Adrenal gland (tissue), 9 donors: ENCODE measurements at regions not wholly inside any gene's neighbourhood (a gene's known extent, or its start where the extent isn't known, plus 50 kb on each side); places are given as distances from the start of the nearest gene placed in this dataset.

Experiments used
- DNase-seq, 7 donors: peaks; one replicate each; pipeline ENCODE4 v3.0.0-alpha.2; 2019 to 2020
- H3K27ac ChIP-seq, 5 donors: fragments of 200-600 bp; sonication (generic) in 4 of 5; 1 replicate in 3 of 5; 2 replicates in 2 of 5; pipeline versions ENCODE4 v1.5.1 to v1.8.0; 2016 to 2020; ENCODE audit warnings: mild to moderate bottlenecking in 1 of 5
- H3K27me3 ChIP-seq: fragments of 200-600 bp; 2 replicates; pipeline ENCODE4 v1.8.0; 2021
- H3K36me3 ChIP-seq, 2 donors: fragments of 200-600 bp; replicated peaks in 1 of 2; 1 replicate in 1 of 2; 2 replicates in 1 of 2; pipeline versions ENCODE4 v1.5.1 to v1.8.0; 2018 to 2022
- H3K4me1 ChIP-seq, 2 donors: fragments of 200-600 bp; replicated peaks in 1 of 2; 1 replicate in 1 of 2; 2 replicates in 1 of 2; pipeline versions ENCODE4 v1.5.1 to v1.8.0; 2018 to 2021
- H3K4me3 ChIP-seq, 4 donors: fragments of 200-600 bp; sonication (generic) in 3 of 4; one replicate each; pipeline ENCODE4 v1.5.1; 2016 to 2018
- H3K9me3 ChIP-seq, 3 donors: fragments of 200-600 bp; sonication (generic) in 1 of 3; replicated peaks in 1 of 3; 1 replicate in 2 of 3; 2 replicates in 1 of 3; pipeline versions ENCODE4 v1.5.1 to v1.8.0; 2016 to 2021
- CTCF ChIP-seq, 6 experiments: fragments of 450-650 bp in 4 of 6; fragments of 200-600 bp in 2 of 6; sonication (generic) in 1 of 6; IDR thresholded peaks; 1 replicate in 5 of 6; 2 replicates in 1 of 6; pipeline versions ENCODE4 v1.5.1 to v1.8.0; 2016 to 2021; ENCODE audit warnings: antibody characterized with exemption in 6 of 6, mild to moderate bottlenecking in 2 of 6, moderate library complexity in 1 of 6
- POLR2A ChIP-seq, 2 donors: fragments of 450-650 bp; IDR thresholded peaks; one replicate each; pipeline ENCODE4 v1.6.1; 2017; ENCODE audit warnings: antibody characterized with exemption in 2 of 2, mild to moderate bottlenecking in 2 of 2, moderate library complexity in 1 of 2
- WGBS, 4 donors: extraction: QIAGEN DNeasy Blood & Tissue Kit in 2 of 4; methylation state at CpG; one replicate each; pipeline versions ENCODE4 v1.1.5 to v1.1.7; 2013 to 2017; 5-methylcytosine and 5-hydroxymethylcytosine counted together
- intact Hi-C, 2 donors: fragments of 100-400 bp; cut with DNase I; formaldehyde crosslinking; loops; one replicate each; pipeline versions ENCODE4 v1.14.1 to v1.15.0; 2022 to 2023
- donor health status: healthy with polysubstance abuse.
- donor health status: Bipolar disorder and iron deficiency.
- donor health status: DM: yes; HTN: yes; CAD: no.
- donor health status: DM: no; HTN: no; CAD: no.
- donor health status: DM: no; HTN: no; CAD: no.

- WGBS, 4 donors = 69 to 91% (median 80%) methylated on average over 1 of the region's 1 CpG
- intact Hi-C loops = no loop called here
Measured at GRCh38 chr10:58052772-58053171, 214.9 kb downstream of the IPMK start.

GRCh38 chr10:58050575-58050974 is 217.1 kb downstream of the IPMK start:
- DNase-seq = no peak
- no peaks in the 10 kb centered on the region for H3K4me1 ChIP-seq
- no peak overlapping the region for H3K4me3 ChIP-seq
- no peak overlapping the region for H3K27ac ChIP-seq
- intact Hi-C loops = no loop called here
- H3K27me3 ChIP-seq = no peaks in the 10 kb centered on the region
- H3K9me3 ChIP-seq = no peaks in the 10 kb centered on the region
- H3K36me3 ChIP-seq = no peaks in the 10 kb centered on the region
- no peak for TF ChIP-seq CTCF (IDR thresholded peaks at IDR 0.05)
- TF ChIP-seq POLR2A (IDR thresholded peaks at IDR 0.05) = no peak

More at GRCh38 chr10:58052772-58053171, 214.9 kb downstream of the IPMK start:
- DNase-seq = no peak
- no peak for TF ChIP-seq POLR2A (IDR thresholded peaks at IDR 0.05)
- H3K27me3 ChIP-seq = no peaks in the 10 kb centered on the region
- H3K4me1 ChIP-seq = no peaks in the 10 kb centered on the region
- H3K9me3 ChIP-seq = no peaks in the 10 kb centered on the region
- H3K27ac ChIP-seq = no peak overlapping the region
- H3K4me3 ChIP-seq = no peak overlapping the region
- H3K36me3 ChIP-seq = no peaks in the 10 kb centered on the region

GRCh38 chr10:58048936-58049335 is 218.8 kb downstream of the IPMK start:
- no peaks in the 10 kb centered on the region for H3K36me3 ChIP-seq
- 74 to 87% (median 85%) methylated on average over 2 of the region's 2 CpGs for WGBS, 4 donors

GRCh38 chr10:58044072-58044471 is 223.6 kb downstream of the IPMK start:
- no peak for DNase-seq
- H3K4me1 ChIP-seq = no peaks in the 10 kb centered on the region
- intact Hi-C loops = no loop called here
- H3K4me3 ChIP-seq = no peak overlapping the region
- H3K27ac ChIP-seq = no peak overlapping the region
- no peaks in the 10 kb centered on the region for H3K9me3 ChIP-seq
- H3K36me3 ChIP-seq = no peaks in the 10 kb centered on the region
- TF ChIP-seq CTCF (IDR thresholded peaks at IDR 0.05) (no peak), POLR2A (IDR thresholded peaks at IDR 0.05) (no peak)
- 71 to 81% (median 76%) methylated on average over 3 of the region's 3 CpGs for WGBS, 4 donors
- H3K27me3 ChIP-seq = no peaks in the 10 kb centered on the region

More at GRCh38 chr10:58048936-58049335, 218.8 kb downstream of the IPMK start:
- Histone ChIP-seq H3K9me3 (no peaks in the 10 kb centered on the region), H3K4me1 (no peaks in the 10 kb centered on the region), H3K27ac (no peak overlapping the region), H3K27me3 (no peaks in the 10 kb centered on the region), H3K4me3 (no peak overlapping the region)
- intact Hi-C loops = no loop called here
- TF ChIP-seq CTCF (IDR thresholded peaks at IDR 0.05) (no peak), POLR2A (IDR thresholded peaks at IDR 0.05) (no peak)
- no peak for DNase-seq

- H3K36me3 ChIP-seq = no peaks in the 10 kb centered on the region
- intact Hi-C loops = no loop called here
- no peak for DNase-seq
- H3K27ac ChIP-seq = no peak overlapping the region
- TF ChIP-seq POLR2A (IDR thresholded peaks at IDR 0.05) = no peak
- TF ChIP-seq CTCF (IDR thresholded peaks at IDR 0.05) = no peak
- H3K27me3 ChIP-seq = no peaks in the 10 kb centered on the region
- no peaks in the 10 kb centered on the region for H3K9me3 ChIP-seq
- H3K4me3 ChIP-seq = no peak overlapping the region
- H3K4me1 ChIP-seq = no peaks in the 10 kb centered on the region
Measured at GRCh38 chr10:58041901-58042300, 225.8 kb downstream of the IPMK start.
